GM18498 (cell line): ENCODE measurements at regions not wholly inside any gene's neighbourhood (a gene's known extent, or its start where the extent isn't known, plus 50 kb on each side); places are given as distances from the start of the nearest gene placed in this dataset.

Experiments used
- ATAC-seq: cut with Tn5 transposase; IDR thresholded peaks from one replicate; pipeline ENCODE4 v1.9.1; 2021; ENCODE audit warnings: mild to moderate bottlenecking, moderate library complexity; ENCODE audit not compliant: unreplicated experiment

DNA sequence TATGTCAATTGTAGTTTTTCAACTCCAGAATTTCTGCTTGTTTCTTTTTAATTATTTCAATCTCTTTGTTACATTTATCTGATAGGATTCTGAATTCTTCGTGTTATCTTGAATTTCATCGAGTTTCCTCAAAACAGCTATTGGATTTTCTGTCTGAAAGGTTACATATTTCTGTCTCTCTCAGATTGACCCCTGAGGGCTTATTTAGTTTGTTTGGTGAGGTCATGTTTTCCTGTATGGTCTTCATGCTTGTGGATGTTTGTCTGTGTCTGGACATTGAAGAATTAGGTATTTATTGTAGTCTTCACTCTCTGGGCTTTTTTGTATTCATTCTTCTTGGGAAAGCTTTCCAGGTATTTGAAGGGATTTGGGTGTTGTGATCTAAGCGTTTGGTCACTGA, 85.6 kb downstream of the SNAPC1 start:
- no peak for ATAC-seq

DNA sequence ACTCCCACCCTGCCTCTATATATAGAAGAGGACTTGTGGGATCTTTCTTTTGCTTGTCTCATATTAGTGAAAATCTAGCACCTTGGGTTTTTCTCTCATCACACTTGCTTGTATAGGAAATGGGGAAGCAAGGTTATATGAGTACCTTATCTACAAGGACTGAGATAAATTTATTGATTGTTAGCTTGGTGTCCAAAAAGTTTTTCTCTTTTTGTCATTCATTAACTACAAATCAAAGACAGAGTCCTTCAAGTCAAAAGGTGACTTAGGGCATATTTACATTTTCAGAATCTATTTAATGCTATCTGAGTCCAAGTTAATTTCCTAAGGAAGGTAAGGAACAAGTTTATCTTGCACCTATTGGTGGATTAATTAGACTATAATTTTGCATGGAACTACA, 92.7 kb downstream of the SNAPC1 start:
- no peak for ATAC-seq

DNA sequence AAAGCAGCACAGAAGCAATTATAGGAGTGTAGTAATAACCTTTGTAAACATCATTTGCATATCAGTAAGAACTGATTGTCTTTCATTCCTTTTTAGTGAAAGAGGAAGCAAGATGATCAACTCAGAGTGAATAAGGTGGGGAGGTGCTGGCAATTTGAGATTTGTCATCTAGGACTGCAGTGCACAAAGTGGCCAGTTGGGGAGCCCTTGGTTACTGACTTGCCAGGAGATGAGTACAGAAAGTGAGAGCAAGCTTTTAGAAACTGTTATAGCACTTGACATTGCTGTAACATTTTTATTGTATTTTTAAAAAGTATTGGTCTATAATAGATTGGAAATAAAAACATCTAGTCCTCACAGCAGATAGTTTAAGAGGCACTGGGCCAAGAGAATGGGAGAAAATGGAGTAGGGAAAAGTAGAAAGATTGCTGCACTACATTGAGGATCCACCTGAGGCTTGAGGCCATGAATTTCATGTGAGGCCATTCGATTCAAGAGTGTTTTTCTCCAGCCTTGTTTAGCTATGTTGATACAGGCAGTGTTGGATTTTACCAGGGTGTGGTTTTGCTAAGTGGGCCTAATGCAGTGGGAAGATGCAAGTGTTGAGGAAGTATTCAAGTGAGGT, 98.2 kb downstream of the SNAPC1 start:
- peak; percentile 98 for ATAC-seq

DNA sequence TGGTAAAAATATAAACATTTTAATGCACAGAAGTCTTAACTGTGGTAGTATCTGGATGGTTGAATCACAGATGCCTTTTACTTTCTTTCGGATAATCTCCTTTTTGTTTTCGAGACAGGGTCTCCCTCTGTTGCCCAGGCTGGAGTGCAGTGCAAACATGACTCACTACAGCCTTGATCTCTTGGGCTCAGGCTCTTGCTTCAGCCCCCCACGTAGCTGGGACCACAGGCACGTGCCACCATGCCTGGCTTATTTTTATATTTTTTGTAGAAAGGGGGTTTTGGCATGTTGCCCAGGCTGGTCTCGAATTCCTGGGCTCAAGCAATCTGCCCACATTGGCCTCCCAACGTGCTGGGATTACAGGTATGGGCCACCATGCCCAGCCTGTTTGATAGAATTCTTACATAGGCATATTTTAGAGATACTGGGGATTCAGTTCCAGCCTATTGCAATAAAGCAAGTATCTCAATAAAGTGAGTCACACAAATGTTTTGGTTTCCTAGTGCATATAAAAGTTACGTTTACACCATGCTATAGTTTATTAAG, 99.2 kb downstream of the SNAPC1 start:
- no peak for ATAC-seq

DNA sequence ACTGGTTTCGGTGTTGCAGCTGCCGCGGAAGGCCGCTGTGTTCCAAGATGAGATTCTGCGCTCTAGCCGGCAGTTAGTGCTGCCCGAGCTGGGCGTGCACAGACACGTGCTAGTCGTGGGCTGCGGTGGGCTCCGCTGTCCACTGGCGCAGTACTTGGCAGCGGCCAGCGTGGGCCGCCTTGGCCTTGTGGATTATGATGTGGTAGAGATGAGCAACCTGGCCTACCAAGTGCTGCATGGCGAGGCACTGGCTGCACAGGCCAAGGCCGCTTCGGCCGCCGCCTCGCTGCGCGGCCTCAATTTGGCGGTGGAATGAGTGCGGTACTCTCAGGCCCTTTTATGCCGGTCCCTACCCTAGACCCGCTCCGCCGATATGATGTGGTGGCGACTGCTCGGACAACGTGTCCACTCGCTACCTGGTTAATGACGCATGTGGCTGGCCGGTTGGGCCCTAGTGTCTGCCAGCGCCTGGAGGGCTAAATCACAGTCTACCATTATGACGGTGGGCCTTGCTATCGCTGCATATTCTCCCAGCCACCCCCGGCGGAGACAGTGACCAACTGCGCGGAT, 102.2 kb downstream of the SNAPC1 start:
- ATAC-seq, result no peak

DNA sequence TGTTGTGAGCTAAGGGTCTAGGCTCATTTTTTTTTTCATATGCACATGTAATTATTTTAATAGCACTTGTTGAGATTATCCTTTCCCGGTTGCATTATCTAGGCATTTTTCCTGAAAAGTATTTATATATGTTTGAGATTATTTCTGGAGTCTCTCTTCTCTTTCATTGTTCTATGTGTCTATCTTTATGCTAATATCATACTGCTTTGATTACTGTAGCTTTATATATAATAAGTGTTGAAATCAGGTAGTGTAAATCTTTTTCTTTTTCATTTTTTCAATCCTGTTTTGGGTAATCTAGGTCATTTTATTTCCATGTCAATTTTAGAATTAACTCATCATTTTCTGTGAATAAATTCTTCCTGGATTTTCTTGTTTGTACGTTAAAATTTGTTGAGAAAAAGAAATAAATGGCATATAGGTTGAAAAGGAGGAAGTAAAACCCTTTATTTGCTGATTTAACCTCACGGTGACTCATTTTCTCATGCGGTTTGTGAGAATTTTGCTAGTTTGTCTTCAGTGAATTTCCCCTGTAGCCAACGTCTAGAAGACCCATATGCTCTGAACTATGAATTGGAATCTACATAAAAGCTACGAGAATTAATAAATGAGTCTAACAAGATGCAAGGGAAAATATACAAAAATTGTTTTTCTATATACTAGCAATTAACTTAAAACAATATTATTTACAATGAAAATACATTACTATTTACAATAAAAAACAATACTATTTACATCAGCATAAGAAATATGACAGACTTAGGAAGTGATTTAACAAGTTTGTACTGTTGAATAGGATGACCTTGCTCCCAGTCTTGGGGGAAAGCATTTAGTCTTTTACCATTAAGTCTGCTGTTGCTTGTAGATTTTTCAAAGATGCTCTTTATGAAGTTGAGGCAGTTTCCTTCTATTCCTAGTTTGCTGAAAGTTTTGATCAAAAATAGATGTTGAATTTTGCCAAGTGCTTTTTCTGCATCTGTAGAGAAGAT, 105.0 kb downstream of the SNAPC1 start:
- peak; percentile 96 for ATAC-seq

DNA sequence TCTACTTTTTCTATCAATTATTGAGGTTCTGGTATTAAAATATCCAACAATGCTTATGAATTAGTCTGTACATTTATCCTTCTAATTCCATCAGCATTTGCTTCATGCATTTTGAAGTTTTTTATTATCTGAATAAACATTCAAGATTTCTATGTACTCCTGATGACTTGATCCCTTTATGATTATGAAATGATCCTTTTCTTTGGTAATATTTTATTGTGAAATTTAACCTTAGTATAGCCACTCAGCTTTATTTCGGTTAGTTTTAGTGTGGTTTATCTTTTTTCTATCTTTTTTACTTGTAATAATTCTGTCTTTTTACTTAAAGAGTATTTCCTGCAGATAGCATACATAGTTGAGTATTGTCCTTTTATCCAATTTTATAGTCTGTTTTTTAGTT, 106.6 kb downstream of the SNAPC1 start:
- ATAC-seq, result no peak

DNA sequence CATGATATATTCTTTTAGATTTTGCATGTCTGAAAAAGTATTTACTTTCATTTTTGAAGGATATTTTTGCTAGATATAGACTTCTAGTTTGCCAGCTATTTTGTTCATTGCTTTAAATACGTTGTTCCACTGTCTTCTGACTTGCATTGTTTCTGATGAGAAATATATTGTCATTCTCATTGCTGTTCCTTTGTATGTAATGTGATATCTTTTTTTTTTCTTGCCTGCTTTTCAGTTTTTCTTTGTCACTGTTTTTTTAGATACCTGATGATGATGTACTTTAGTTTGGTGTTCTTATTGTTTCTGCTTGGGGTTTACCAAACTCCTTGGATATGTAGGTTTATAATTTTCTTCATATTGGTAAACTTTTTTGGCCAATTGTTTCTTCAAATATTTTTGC, 107.9 kb downstream of the SNAPC1 start:
- ATAC-seq, result no peak

DNA sequence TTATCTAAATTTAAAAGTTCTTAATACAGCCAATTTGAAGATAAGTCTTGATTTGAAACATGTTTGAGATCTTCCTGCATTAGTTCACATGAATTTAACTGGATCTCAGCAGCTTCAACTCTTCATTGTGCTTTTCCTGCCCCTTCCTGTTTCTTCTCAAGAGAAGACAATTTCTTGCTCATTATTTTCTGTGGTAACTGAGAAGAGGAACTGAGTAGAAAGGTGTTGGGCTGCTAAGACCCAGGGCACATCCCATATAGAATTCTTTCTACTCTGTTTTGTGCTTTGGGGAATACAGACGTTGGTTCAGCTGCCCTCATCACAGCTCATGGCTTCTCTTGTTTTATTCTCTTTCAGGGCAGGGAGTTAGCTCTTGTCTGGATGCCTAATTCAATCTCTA, 110.2 kb downstream of the SNAPC1 start:
- peak; percentile 96 for ATAC-seq

DNA sequence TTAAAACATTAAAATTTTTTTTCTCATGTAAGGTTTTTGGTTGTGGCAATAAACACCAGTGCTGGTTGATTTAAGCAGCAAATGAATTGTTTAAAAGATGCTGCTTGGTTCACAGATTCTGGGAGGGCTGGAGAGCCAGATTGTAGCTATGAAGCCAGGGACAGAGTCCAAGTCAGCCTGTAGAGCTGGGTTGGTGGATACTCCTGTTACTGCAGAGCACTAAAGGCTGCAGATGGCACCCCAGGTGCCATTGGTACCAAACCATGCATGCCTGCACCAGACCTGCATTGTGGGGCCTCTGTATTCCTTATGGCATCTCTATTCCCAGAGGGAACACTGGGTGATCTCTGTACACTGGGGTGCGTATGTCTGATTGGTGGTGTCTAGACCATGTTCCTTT, 113.3 kb downstream of the SNAPC1 start:
- ATAC-seq, result no peak

DNA sequence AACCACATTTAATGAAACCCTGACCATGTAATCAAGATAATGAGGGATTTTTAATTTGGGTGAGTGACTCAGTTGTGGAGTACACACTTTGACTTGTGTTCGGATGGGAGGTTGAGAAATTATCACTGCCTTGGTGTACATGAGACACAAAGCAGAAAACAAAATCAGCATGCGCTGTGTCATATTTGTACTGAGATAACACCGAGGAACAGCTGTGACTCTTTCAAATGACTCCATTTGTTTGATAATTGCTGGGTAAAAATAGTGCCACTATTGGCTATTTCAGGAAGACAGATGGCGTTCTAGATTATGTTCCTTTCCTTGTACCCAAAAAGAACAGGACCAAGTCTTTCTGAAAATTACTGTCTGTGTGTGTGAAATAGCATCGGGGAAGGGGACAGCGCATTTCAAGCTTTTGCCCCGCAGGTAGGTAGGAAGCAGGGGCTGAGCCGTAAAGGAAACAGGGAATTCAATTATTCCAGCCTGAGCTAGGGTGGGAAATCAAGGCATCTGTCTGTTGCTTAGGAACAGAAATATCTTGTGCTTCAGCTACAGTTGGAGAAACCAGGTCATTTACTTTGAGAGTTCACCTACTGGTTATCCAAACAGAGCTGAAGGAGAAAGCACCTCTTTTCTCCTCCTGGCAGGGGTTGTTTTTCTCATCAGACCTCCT, 114.3 kb downstream of the SNAPC1 start:
- ATAC-seq, result no peak

DNA sequence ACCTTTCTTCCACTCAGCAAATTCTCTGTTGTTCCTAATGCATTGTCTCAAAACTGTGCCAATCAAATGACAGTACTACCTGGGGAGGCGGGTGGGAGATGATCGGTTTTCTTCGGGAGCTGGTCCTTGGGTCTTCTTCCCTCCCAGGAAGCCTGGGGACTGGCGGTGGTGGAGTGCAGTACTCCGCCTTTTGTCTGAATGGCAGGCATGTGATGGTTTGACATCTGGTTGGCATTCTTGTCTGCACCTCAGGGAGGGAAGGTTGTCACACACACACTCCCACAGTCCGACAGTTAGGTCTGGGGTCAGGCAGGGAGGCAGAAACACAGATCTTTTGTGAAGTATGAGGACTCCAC, 114.8 kb downstream of the SNAPC1 start:
- no peak for ATAC-seq

DNA sequence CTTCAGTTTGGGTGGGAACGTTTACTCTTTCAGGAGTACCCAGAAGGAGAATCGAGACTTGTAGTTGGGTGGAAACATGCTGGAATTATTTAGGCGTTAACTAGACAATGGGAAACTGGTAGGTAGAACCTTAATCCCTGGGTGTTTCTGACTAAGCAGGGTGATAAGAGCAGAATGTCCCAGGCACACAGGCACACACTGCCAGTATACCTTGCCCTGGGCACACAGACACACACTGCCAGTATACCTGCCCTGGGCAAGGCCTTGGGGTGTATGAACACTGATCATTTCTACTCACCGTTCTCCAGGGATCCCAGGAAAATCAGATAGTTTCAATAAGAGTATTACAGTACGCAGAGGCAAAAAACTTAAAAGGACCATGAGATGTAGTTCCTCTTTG, 115.5 kb downstream of the SNAPC1 start:
- ATAC-seq, result no peak

DNA sequence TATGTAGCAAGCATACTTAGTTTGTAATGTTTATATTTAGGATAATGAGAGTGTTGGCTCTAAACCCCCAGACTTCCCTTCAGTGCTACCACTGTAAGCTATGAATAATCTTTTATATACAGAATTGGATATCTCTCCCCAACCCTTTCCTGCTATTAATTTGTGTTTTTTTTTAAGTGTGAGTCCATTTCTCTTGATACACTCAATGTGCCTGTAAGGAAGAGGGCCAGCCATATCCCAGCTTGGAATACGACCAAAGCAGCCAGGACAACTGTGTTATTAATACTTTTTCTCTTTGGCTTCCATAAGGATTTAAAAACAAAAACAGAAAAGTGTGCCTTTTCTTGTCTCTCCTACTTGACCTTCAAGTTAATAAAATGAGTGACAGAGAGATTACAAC, 116.7 kb downstream of the SNAPC1 start:
- no peak for ATAC-seq

DNA sequence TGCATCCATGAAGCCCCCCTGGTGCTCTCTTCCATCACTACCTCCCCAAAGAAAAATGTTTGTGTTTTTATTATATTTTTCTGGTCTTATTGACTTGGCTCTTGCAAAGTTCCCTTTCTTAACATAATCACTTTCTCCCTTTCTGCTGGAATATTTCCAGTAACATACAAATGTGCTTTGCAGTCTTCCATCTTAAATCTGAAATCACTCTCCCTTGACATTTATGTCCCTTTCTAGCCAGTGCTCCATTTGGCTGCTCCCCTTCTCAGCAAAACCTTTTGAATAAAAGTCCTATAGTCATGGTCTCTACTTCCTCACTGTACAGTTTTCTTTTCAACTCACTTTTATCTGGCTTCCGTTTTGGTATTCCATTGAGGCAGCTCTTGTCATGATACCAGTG, 118.8 kb downstream of the SNAPC1 start:
- ATAC-seq, result no peak

DNA sequence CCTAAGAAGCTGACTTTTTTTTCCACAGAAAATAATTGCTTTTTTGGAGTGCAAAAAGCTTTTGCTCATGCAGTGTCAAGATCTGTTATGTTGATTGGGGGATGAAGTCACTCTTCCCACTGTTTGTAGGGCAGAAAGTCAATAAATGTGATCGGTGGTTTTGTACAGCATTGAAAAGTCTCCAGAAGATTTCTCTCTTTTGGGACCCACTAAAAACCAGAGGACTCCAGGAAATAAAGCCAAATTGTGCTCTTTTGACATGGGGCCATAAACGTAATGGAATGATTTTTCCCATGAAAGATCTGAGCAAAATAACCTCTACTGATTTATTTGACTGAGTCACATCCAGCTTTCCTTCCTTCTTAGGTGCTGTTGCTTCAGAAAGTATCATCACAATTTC, 122.5 kb downstream of the SNAPC1 start:
- ATAC-seq, result no peak

DNA sequence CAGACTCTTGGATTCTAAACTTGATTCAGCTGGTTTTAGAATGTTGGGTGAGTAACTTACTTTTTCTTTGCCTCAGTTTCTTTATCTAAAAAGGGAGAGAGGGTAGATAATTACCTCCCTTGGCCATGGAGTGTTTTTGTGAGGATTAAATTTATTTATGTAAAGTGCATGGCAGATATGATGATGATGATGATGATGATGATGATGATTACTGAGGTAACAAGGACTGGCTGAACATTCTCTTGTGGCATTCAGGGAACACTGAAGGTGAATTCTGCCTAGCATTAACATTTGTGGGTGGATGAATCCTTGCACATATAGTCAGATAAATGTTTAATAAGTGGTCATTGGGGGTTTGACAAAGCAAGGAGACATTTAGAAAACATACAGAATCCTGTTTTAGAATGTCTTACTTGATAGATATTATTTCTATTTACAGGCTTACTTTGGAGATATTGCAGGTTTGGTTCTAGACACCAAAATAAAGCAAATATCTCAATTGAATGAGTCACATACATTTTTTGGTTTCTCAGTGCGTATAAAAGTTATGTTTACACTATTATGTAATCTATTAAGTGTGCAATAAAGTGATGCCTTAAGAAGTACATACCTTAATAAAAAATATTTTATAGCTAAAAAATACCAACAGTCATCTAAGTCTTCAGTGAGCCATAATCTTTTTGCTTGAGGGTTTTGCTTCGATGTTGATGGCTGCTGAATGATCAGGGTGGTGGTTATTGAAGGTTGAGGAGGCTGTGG, 123.2 kb downstream of the SNAPC1 start:
- ATAC-seq, result no peak

DNA sequence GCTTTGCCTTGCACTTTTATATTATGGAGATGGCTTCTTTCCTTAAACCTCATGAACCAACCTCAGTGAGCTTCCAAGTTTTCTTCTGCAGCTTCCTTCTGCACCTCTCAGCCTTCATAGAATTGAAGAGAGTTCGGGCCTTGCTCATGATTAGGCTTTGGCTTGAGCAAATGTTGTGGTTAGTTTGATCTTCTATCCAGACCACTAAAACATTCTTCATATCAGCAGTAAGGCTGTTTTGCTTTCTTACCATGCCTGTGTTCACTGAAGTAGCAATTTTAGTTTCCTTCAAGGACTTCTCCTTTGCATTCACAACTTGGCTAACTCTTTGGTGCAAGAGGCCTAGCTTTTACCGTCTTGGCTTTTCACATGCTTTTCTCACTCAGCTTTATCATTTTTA, 125.4 kb downstream of the SNAPC1 start:
- no peak for ATAC-seq

DNA sequence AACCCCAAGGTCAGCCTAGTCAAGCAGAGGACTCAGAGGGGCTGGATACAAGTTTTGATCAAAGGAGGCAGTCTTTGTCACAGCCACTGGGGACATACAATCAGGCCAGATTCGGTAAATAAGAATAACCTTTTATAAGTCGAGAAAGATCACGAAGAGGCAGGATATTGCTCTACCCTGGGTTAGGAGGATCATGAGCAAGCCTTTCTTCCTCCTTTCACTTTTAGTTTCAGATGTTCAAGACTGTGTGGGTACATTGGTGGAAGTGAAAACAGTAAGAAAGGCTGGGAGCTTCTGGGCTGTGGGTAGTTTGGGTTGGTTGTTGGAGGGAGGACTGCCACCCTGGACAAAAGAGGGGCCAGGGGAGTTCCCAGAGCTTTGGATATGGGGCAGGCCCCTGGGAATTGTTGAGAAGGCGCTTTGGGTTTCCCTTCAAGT, 127.7 kb downstream of the SNAPC1 start:
- peak; percentile 99 for ATAC-seq

DNA sequence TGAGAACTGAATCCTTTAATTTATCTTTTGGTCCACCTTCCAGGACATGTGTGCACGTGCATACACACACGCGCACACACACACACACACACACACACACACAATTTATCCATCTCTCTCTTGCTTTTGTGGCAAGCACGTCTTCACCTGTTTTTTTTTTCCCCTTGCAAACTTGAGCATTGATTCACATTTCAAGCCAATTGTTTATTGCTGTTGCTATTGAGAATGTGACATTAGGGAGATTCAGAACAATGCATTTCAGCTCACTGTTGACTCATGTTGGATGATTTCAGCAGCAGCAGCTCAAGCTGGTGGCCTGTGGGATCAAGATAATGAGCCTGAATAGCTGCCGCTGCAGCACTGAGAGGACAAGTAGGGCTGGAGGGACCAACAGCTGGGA, 128.9 kb downstream of the SNAPC1 start:
- no peak for ATAC-seq
